ENCODE measurements at regions not wholly inside any gene's neighbourhood (a gene's known extent, or its start where the extent isn't known, plus 50 kb on each side); places are given as distances from the start of the nearest gene placed in this dataset.

DNA sequence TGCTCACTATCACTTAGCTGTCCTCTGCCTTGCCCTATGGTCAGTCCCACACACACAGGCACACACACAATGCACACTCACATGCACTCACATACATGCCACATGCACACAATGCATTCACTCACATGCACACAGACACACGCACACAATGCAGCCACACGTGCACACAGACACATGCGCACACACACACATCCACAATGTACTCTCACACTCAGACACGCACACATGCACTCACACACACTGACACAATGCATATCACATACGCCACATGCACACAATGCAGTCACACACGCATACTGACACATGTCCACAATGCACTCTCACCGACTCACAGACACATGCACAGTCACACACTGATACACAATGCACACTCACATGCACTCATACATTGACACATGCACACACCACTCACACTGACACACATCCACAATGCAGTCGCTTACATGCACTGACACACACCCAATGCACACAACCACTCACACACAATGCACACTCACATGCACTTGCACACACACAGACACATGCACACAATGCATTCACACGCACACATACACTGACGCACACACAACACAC, 99.7 kb downstream of the ENGASE start:
- H3K27ac ChIP-seq: no peak overlapping the region
- no peak for DNase-seq (ENCODE audit: low read depth, low spot score)

GRCh38 chr17:79171188-79171587, 96.6 kb downstream of the ENGASE start:
- DNase-seq (ENCODE audit: low read depth, low spot score): no peak
- H3K27ac ChIP-seq: no peak overlapping the region

DNA sequence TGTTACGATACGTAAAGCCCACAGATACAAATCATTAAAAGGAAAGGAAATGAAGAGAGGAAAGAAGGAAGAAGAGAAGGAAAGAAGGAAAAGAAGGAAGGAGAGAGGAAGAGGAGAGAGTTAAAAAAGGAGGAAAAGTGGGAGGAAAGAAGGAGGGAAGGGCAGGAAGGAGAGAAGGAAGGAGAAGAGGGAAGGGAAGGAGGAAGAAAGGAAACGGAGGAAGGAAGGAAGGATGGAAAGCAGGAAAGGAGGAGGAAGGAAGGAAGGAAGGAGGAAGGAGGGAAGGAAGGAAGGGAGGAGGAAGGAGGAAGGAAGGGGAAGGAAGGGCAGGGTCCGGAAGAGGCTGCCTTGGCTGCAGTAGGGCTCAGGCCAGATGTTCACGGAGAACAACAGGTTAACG, 95.2 kb downstream of the ENGASE start:
- no peak overlapping the region for H3K27ac ChIP-seq
- no peak for DNase-seq (ENCODE audit: low read depth, low spot score)

DNA sequence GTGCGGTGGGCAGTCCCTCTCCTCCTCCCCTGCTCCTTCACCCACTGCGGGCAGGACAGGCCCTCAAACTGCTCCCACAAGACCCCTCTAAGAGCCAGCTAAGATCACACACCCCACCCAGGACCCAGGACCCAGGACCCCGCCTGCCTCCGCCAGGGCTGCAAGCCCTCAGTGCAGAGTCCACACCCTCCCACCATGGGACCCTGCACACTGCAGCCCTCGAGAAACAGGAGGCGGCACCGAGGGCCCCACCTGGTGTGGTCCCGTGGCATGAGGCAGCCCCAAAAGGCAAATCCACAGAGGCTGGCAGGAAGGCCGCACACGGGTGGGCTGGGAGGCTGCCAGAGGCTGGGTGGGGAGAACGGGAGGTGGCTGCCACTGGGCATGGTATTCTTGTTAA, 94.7 kb downstream of the ENGASE start:
- no peak overlapping the region for H3K27ac ChIP-seq
- DNase-seq (ENCODE audit: low read depth, low spot score): no peak

GRCh38 chr17:79168486-79169055, 93.9 kb downstream of the ENGASE start:
- H3K27ac ChIP-seq: no peak overlapping the region
- DNase-seq (ENCODE audit: low read depth, low spot score): no peak

DNA sequence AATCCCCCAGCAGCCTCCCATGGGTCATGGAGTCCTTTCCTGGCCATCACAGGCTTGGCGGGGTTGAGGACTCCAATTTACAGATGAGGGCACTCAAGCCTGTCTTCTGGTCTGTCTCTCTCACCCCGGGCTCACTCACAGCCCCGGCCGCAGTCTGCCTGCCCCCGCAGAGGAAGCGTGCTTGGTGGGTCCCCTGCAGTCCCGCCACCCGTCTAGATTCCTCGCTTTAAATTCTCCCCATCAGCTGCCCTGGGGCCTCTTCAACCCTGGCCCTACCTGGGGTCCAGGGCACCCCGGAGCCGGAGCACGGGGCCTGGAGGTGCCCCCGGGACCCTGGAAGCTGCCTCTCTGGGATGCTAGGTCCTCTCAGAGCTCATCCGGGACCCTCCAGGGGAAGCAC, 92.9 kb downstream of the ENGASE start:
- no peak overlapping the region for H3K27ac ChIP-seq
- no peak for DNase-seq (ENCODE audit: low read depth, low spot score)

DNA sequence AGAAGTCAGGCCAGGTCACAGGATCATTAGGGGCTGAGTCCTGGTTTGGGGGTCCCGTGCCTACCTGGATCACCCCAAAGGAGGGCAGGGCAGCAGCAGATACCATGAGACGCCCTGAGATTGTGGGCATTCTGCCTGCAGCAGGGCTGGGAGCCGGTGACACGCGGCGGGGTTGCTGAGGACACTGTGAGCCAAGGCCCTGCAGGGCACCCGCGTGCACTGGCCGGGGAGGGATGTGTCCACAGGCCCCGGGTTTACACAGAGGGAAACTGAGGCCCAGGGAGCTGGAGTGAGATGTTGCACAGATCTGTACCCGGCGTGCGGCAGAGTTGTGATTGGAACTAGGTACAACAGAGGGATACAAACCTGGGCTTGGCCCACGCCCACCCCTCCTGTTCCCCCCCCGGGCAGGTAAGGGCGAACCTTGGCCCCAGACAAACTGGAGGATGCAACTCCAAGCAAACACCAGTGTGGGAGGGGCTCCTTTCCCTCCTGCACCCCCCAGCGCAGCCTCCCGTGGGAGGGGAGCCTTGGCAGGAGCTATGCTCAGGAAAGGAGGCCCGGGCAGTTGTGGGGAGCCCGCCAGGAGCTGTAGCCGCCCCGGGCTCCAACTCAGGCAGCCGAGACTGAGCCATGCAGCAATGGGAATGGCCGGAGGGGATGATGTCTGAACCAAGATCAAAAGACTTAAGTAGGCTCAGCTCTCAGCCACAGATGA, 91.3 kb downstream of the ENGASE start:
- no peak overlapping the region for H3K27ac ChIP-seq
- DNase-seq (ENCODE audit: low read depth, low spot score): no peak

DNA sequence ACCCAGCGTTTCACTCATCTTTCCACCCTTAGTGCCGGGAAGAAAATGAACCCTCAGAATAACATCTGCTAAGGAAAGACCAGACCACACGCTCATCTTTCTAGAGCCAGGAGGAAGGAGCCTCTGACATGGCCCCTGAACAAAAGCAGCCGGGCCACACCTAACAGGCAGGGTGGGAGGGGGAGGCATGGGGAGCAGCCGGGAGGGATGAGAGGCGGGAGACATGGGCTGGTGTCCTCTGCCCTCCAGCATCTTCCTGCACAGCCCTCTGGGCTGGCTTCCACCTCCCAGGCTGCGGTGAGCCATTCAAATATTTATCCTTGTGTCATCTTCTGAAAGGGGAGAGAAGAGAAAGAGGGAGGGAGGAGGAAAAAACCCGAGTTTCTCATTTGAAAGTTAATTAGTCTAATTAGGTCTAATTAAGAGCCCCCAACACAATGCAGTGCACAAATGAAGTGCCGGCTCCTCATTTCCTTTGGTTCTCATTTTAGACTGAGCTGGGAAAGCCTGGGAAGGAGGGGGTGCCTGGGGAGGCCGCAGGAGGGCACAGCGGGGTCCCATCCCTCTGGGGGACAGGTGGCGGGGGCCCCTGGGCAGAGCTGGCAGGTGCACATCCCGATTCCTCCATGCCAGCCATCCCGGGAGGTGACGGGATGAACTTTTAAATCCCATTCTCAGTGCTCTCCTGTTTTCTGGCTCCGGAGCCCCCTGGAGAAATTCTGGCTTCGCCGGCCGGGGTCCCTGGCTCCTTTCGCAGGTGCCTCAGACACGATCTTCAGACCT, 90.5 kb downstream of the ENGASE start:
- no peak overlapping the region for H3K27ac ChIP-seq
- DNase-seq (ENCODE audit: low read depth, low spot score): no peak

DNA sequence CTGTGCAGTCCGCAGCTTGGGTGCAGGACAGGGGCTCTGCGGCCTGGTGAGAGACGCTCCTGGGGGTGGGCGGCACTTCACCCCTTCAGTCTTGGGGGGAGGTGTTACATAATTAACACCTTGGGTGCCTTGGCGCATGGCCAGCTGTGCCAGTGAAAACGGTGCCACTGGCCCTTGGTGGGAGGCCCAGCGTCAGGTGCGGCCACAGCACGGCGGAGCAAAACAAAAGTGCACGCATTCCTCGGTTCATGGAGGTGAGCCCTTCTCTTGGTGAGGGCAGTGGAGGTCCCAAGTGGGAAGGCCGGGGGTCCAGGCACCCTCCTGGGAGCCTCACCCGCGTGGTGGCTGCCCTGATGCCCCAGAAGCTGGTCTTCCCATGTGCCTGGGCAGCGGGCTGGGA, 89.8 kb downstream of the ENGASE start:
- no peak overlapping the region for H3K27ac ChIP-seq
- DNase-seq (ENCODE audit: low read depth, low spot score): no peak

DNA sequence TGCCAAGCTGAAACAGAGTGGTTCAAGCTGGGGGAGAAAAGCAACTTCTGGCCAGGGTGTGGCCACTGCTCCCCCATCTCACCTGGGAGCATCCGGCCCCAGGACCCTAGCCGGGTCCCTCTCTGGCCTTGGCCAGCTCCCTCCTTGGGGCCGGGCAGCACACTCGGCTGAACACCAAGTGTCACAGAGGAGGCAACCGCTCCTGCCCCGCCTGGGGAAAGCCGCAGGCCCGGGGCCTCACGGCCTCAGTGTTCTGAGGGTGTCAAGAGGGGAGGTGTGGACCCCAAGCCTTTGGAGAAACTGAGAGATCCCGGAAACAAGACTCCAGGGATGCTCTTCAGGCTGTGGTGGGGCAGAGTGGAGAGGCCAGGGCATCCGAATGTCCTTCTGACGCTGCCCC, 88.4 kb downstream of the ENGASE start:
- no peak for DNase-seq (ENCODE audit: low read depth, low spot score)
- no peak overlapping the region for H3K27ac ChIP-seq

DNA sequence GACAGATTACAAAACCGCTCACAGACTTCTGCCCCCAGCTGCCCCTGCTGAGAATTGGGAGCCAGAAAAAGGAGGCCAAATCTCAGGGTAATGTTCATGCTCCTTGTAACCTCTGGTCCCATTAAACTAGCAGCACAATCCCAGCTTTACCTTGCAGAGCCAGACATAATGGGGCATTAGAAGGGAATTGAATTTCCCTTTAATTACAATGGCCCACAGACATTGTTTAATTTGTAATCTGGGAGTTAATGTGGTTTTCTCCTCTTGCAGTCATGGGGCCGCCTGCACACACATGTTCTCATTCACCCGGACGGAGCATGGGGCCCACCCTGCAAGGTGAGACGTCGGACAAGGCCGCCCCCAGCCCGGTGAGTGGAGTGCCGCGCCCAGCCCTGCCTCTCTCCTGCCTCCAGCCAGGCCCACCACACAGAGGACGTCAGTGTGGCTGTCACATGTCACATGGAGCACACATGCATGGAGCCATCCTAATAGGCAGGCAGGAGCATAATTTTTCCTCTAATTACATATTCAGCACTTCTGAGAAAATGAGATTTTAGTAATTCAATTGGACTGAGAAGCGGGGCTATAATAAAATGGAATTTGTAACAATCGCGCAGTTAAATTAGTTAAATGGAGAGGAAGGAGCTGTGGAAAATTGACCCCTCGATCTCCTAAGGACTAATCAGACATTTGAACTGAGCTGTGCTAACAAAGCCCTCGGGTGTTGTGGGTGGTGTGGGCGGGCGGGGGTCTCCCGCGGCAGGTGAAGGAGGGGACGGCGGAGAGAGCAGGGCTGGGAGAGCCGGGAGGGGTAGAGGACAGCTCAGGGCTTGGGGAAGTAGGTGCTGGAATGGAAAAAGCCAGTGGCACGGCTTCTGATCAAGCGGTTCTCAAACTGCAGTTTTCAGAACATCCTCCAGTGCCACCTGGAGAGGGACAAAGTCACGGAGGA, 87.7 kb downstream of the ENGASE start:
- no peak overlapping the region for H3K27ac ChIP-seq
- DNase-seq (ENCODE audit: low read depth, low spot score): no peak

DNA sequence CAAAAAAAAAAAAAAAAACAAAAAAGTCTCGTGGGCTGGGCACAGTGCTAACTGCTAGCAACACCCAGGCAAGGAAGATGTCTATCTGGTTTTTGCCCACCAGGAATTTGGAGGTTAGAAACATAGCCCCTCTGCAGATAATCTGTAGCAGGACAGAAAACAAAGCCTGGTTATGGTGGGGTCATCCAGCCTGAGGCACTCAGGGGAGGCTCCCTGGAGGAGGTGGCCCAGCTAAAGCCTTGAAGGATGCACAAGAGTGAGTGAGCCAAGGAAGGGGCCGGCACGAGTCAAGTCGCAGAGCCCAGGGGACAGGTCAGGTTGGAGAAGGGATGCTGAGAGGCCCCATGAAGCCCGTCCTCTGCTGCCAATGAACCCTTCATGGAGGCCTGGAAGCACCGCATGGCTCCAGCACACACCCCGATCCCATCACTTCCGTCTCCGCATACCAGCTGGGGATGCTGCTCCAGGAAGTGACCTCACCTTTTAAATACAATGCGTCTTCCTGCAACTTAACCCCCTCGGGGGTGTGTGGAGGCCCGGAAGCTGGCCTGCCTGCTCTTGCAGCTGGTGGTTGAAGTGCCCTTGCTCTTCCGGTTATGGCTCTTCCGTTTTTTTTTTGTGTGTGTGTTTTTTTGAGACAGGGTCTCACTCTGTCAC, 86.5 kb downstream of the ENGASE start:
- no peak for DNase-seq (ENCODE audit: low read depth, low spot score)

GRCh38 chr17:79159926-79160325, 85.3 kb downstream of the ENGASE start:
- H3K27ac ChIP-seq: no peak overlapping the region

More for the DNA sequence above, 86.5 kb downstream of the ENGASE start:
- no peak overlapping the region for H3K27ac ChIP-seq

DNA sequence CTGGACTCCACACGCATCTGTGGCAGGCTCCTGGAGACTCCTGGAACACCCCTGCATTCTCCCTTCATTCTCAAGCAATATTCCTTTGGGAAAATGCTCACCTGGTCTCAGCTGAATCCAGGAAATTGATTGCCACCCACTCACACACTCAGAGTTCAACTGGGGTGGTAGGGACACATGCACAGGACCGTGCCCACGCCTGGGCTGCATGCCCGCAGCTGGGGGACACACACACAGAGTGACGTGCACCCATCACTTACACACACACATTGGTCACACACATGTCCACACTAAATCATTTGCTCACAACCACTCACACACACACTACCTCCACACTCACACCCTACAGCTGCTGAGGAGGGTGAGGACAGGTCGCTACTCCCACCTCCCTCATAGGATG, 84.8 kb downstream of the ENGASE start:
- H3K27ac ChIP-seq: no peak overlapping the region
- no peak for DNase-seq (ENCODE audit: low read depth, low spot score)

More at GRCh38 chr17:79159926-79160325, 85.3 kb downstream of the ENGASE start:
- no peak for DNase-seq (ENCODE audit: low read depth, low spot score)

GRCh38 chr17:79156463-79157095, 82.0 kb downstream of the ENGASE start:
- no peak overlapping the region for H3K27ac ChIP-seq
- no peak for DNase-seq (ENCODE audit: low read depth, low spot score)

GRCh38 chr17:79155701-79156100, 81.1 kb downstream of the ENGASE start:
- no peak overlapping the region for H3K27ac ChIP-seq
- no peak for DNase-seq (ENCODE audit: low read depth, low spot score)

- H3K27ac ChIP-seq: no peak overlapping the region
- no peak for DNase-seq (ENCODE audit: low read depth, low spot score)
Measured at GRCh38 chr17:79154951-79155585, 80.4 kb downstream of the ENGASE start.

DNA sequence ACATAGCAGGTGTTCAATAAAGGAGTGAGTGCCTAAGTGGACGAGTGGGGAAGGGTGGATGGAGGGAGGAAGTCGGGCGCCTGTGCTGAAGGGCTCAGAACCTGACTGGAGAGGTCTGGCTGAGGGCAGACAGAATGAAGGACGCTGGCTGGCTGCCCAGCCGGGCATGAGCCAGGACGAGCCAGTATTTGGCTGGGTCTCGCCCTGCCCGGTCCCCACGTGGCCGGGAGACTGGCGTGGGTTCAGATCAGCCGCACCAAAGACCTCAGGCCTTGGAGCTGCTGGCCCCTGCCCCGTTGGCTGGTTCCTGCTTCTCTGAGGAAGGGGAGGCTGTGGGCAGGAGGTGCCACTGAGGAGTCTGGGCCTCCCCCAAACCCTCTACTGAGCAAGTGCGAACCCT, 79.8 kb downstream of the ENGASE start:
- H3K27ac ChIP-seq: no peak overlapping the region
- DNase-seq (ENCODE audit: low read depth, low spot score): no peak
